Erythroblast (primary cell): ENCODE measurements at regions not wholly inside any gene's neighbourhood (a gene's known extent, or its start where the extent isn't known, plus 50 kb on each side); places are given as distances from the start of the nearest gene placed in this dataset.

Experiments
- DNase-seq, 2 experiments: peaks; one replicate each; lab custom pipeline; 2025; lab: John Stamatoyannopoulos, UW
- GATA1 ChIP-seq: IDR thresholded peaks from 2 replicates; pipeline ENCODE4 v1.6.1; 2011; ENCODE audit warnings: low read depth, mild to moderate bottlenecking, control low read depth, low read length, moderate library complexity
- POLR2A ChIP-seq: IDR thresholded peaks from 2 replicates; pipeline ENCODE4 v1.6.1; 2011; ENCODE audit warnings: mild to moderate bottlenecking, low read length

DNA sequence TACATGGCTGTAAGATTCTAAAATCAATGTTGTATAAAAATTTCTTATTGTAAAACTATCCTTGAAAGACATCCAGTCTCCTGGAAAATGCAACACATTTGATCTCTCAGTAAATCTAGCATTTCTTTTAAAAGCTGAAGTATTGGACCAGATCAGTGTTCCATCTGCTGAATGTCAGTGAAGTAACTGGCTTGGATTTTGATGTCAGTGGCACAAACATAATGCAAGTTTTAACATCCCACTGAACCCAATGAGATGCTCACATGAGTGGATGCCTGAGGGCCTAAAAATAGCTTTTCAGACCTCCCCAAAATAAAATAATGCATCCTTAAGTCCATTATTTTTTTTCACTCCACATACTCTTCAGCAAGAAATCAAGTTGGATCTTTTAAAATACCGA, 1432.2 kb downstream of the MRPL39 start:
- no peak for TF ChIP-seq GATA1
- no peak for TF ChIP-seq POLR2A
- DNase-seq: no peak

DNA sequence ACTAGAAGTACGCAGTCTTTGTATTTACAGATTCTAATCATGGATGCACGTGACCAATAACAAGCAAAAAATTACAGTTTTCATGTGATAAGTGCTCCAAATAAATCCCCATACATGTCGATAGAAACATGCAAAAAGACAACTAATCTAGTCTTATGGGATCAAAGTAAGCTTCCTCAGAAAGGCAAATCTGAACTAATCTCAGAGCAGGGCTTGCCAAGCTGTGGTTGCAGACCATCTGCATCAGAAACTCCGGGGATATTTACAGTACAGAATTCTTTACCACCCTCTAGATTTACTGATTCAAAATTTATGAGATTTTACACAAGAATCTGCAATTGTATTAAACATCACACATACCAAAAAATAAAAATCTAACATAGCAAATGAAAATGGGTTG, 1435.5 kb downstream of the MRPL39 start:
- TF ChIP-seq POLR2A (no peak), GATA1 (no peak)
- no peak for DNase-seq

DNA sequence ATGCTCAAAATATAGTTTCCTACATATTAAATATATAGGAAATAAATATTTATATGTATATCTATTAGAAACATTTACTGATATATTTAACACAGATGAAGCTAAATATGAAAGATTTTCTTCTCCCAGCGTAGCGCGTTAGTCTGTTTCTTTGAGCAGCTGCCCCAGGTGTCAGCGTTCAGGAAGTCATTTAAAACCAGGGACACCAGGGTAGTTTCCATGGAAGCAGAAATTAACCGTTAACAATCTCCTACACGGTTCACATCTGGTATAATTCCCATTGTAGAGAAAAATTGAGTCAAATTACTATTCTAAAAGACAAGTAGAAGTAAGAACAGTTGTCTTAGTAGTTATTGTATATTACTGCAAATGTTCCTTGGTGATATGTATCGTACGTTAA, 1443.7 kb downstream of the MRPL39 start:
- TF ChIP-seq POLR2A: no peak
- TF ChIP-seq GATA1: no peak
- no peak for DNase-seq

DNA sequence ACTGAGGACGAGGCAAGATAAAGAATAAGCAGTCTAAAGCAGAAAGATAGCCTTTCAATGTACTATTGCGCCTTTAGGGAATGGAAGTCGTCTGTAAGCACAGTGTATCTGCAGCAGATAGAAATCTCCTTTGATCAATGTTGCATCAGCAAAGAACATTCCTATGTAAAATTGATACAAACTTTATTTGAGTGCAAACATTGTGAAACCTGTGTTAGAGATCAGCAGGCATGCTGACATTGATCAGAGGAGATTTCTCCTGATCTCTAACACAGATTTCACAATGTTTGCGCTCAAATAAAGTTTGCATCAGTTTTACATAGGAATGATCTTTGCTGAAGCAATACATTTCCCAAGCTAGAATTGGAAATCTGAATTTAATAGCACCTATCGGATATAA, 1446.8 kb downstream of the MRPL39 start:
- TF ChIP-seq POLR2A: no peak
- TF ChIP-seq GATA1: no peak
- no peak for DNase-seq

DNA sequence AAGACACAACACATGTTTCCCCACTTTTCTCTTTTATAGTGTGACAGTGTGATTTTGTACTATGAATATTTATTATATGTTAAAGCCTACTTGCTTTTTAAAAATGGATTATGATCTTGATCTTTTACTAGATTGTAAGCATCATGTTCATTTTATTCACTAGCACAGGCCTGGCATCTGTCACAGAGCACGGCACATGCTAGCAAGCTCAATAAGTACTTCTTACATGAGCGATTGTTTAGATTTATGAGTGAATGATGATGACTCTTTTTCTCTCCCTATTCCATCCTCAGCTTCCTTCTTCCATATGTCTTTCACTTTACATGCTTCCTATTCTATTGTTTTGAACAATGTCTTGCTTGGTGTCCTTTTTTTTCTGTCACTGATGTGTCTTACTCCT, 1454.1 kb downstream of the MRPL39 start:
- DNase-seq: no peak
- no peak for TF ChIP-seq POLR2A

DNA sequence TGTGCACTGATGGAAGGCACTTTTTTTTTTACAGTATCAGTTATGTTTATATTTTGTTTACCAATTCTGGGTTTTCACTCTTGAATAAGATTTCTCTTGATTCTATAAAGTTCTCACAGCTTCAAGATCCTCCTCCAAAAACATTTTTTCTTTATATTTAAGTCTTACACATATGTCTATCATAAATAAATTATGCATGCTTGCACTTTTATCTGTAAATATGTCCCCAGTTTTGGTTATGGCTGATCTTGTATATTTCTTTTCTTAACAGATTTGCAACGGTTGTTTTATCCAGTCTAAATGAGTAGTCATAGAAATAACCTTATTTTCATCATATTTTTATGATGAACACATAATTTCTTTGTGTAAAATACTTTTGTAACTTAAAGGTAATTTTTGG, 1456.5 kb downstream of the MRPL39 start:
- no peak for DNase-seq
- TF ChIP-seq GATA1: no peak
- no peak for TF ChIP-seq POLR2A

DNA sequence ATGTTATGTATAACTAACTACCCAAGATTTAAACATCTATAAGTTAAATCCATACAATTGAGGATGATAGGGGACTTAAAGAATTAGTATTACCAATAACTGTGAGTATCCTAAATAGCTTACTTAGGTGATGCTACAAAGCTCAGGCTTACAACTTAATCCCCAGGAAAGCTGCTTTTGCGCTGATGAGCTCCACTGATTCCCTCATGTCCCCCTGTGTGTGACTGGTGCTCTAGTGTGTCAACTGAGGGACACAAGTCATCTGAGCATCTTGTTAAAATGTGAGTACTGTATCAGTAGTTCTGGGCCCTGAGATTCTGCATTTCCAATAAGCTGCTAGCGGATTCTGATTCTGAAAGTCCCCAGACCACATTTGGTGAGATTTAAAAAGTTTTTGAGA, 1458.8 kb downstream of the MRPL39 start:
- no peak for DNase-seq
- no peak for TF ChIP-seq POLR2A
- TF ChIP-seq GATA1: no peak

DNA sequence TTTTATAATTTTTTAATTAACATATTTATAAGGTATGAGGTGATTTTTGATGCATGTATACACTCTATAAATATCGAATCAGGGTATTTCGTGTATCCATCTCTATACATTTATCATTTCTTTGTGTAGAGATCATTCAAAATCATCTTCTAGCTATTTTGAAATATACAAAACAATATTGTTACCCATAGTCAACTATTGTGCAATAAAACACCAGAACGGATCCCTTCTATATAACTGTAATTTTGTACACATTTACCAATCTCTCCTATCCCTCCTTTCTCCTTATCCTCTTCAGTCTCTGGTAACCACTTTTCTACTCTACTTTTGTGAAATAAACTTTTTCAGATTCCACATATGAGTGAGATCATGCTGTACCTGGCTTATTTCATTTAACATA, 1459.6 kb downstream of the MRPL39 start:
- TF ChIP-seq GATA1: no peak
- no peak for DNase-seq

DNA sequence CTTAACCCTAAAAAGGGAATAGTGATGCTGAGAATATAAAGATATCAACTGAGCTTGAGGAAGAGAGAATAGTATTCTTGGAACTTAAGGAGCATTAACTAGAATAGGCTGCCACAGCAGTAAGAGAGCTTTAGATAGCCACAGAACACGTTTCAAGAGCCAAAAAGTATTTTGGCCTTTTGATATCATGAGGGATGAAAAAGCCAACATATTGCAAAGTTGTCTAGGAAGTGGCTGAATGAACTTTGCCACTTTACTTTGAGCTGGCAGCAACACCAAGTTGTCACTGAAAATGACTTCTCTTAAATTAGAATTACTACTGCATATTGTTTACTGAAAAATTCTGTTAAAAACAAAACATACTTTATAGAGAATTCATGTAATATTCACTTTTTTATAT, 1476.2 kb downstream of the MRPL39 start:
- no peak for DNase-seq
- no peak for TF ChIP-seq POLR2A

DNA sequence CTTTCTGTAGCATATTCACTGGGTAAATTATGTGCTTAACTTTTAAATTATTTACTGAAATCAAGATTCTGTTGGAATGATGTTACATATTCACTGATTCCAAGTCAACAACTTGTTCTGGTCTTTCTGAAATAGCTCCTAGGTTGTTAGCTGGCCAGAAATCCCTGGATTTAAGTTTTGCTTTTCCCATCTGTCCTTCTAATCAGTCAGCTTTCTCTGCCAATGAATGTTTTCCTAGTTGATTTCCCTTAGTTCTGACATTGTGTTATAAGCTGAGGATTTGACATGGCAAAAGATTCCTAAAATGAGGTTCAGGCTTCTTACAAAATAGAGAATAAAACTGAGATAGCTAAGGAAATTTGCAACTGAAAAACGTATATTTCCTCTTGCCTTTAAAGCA, 1479.6 kb downstream of the MRPL39 start:
- TF ChIP-seq POLR2A (no peak), GATA1 (no peak)
- DNase-seq: no peak

DNA sequence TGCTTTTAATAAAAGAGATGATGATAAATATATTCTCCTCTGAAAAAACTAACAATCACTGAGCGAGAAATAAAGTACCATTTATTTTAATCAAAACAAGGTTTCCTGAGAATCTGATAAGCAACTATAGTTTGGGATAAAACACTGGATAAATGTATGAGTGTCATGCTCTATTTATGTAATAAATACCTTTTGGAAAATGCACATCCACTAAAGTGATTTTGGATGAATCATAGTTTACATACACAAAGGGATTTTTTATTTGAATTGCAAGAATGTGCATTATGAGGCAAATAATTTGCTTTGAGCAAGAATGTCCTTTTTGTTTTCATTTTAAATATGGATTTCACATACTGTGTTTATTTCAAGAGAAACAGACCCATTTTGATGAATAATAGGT, 1483.5 kb downstream of the MRPL39 start:
- no peak for DNase-seq
- TF ChIP-seq POLR2A: no peak
- no peak for TF ChIP-seq GATA1

DNA sequence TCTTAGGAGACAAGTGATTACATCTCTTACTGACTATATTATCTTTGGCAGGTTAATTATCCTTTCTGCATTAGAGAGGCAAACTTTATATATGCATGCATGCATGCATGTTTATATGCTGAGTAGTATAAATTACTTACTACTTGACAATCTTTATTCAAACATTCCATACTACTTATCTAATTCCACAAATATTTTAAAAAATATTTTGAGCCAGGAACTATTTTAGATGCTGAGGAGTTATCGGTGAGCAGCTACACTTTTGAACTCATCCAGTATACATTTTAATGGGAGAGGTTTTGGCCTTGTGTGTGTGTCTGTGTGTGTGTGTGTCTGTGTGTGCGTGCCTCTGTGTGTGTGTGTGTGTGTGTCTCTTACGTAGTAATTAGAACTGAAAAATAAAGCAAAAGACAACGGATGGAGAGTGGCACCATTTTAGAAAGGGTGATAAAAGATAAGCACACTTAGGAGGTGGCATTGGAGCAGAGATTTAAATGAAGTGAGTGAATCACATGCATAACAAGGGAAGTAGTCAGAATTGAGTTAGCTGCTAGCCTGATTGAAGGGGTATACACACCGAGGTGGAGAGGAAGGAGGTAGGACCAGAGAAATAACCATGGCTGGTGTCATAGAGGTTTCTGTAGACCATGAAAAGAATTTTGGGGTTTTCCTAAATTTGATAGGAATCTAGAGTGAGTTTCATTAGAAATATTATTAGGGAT, 1488.4 kb downstream of the MRPL39 start:
- DNase-seq: no peak
- no peak for TF ChIP-seq POLR2A
- no peak for TF ChIP-seq GATA1

DNA sequence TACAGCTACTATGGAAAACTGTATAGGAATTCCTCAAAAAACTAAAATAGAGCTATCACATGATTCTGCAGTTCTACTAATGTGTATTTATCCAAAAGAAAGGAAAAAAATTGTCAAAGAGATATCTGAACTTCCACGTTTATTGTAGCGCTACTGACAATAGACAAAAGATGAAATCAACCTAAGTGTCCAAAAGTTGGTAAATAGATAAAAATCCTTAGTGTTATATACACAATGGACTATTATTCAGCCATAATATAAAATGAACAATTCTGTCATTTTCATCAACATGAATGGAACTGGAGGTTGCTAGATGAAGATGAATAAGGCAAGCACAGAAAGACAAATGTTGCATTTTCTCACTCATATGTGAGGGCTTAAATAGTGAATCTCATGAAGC, 1492.1 kb downstream of the MRPL39 start:
- TF ChIP-seq POLR2A: no peak
- TF ChIP-seq GATA1: no peak
- no peak for DNase-seq

DNA sequence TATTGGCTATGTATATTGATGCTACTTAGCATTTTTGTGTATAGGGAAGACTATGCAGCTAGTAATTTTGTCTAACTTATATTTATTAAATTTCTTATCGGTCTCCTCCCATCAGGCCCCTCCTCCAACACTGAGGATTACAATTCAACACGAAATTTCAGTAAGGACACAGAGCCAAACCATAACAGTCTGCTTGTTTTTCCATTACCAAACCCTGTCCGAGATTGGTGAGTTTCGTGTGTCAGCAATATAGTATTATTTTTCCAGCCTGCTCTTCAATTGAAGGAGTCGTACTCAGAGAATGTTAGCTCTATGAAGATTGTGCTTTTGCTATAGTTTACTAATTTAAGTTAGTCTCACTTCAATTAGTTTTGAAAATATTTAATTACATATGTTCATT, 1495.3 kb downstream of the MRPL39 start:
- no peak for DNase-seq
- TF ChIP-seq GATA1 (no peak), POLR2A (no peak)

DNA sequence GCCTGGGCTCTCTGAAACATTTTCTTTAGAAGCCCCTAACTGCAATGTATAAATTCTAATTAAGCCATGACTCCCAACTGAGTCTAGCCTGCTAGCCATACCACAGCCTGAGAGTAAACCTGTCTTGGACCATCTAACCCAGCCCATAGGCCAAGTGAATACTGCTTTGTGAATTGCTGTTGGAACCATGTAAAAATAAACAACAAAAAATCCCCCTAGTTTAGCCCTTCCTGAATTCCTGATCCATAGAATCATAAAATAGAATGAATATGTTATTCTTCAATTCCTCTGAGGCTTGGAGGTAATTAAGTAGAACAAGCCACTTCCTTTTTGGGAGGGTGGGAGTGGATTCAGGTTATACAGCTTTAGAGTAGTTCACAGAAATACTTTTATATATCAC, 1496.4 kb downstream of the MRPL39 start:
- TF ChIP-seq POLR2A (no peak), GATA1 (no peak)
- DNase-seq: no peak
